MG63 (cell line): ENCODE measurements at regions not wholly inside any gene's neighbourhood (a gene's known extent, or its start where the extent isn't known, plus 50 kb on each side); places are given as distances from the start of the nearest gene placed in this dataset.
"Not testable (repeated sequence)": the region's sequence is repeated elsewhere in the genome, so short reads cannot be mapped to it uniquely, and the experiment has no call there.

Source experiments
- DNase-seq: peaks from one replicate; pipeline ENCODE4 v3.0.0-alpha.2; 2020
- H3K27me3 ChIP-seq: fragments of 250-450 bp; sonication (Bioruptor Pico); 2 replicates; pipeline ENCODE4 v1.5.1; 2020; ENCODE audit warnings: mild to moderate bottlenecking, moderate library complexity
- H3K36me3 ChIP-seq: fragments of 250-450 bp; sonication (Bioruptor Pico); 2 replicates; pipeline ENCODE4 v1.5.1; 2020; ENCODE audit warnings: mild to moderate bottlenecking, moderate library complexity
- H3K4me3 ChIP-seq: fragments of 250-450 bp; sonication (Bioruptor Pico); 2 replicates; pipeline ENCODE4 v1.5.1; 2020; ENCODE audit warnings: mild to moderate bottlenecking, moderate library complexity
- H3K9me3 ChIP-seq: fragments of 250-450 bp; sonication (Bioruptor Pico); 2 replicates; pipeline ENCODE4 v1.5.1; 2020; ENCODE audit warnings: mild to moderate bottlenecking, moderate library complexity

GRCh38 chr7:76202-76601 lies 116.2 kb upstream of the FAM20C start:
- DNase-seq, result peak; percentile 58
- not testable (repeated sequence) for H3K36me3 ChIP-seq, H3K27me3 ChIP-seq, H3K4me3 ChIP-seq, H3K9me3 ChIP-seq

GRCh38 chr7:76829-77395 lies 115.5 kb upstream of the FAM20C start:
- H3K36me3 ChIP-seq, DNase-seq, H3K27me3 ChIP-seq, H3K9me3 ChIP-seq, H3K4me3 ChIP-seq: not testable (repeated sequence)

- not testable (repeated sequence) for H3K27me3 ChIP-seq, DNase-seq, H3K36me3 ChIP-seq
Observed at GRCh38 chr7:78862-79261, 113.5 kb upstream of the FAM20C start.

GRCh38 chr7:79400-80055 lies 112.8 kb upstream of the FAM20C start:
- not testable (repeated sequence) for DNase-seq, H3K27me3 ChIP-seq, H3K4me3 ChIP-seq, H3K9me3 ChIP-seq, H3K36me3 ChIP-seq

More at GRCh38 chr7:78862-79261, 113.5 kb upstream of the FAM20C start:
- H3K4me3 ChIP-seq, H3K9me3 ChIP-seq: not testable (repeated sequence)

- DNase-seq, result no peak
Observed at GRCh38 chr7:80259-81067, 111.9 kb upstream of the FAM20C start.

GRCh38 chr7:81068-81925 lies 111.1 kb upstream of the FAM20C start:
- DNase-seq, result no peak
- H3K36me3 ChIP-seq, result no peaks in the 10 kb centered on the region
- H3K4me3 ChIP-seq, result no peak overlapping the region
- H3K9me3 ChIP-seq, result no peaks in the 10 kb centered on the region
- no peaks in the 10 kb centered on the region for H3K27me3 ChIP-seq

More at GRCh38 chr7:80259-81067, 111.9 kb upstream of the FAM20C start:
- no peak overlapping the region for H3K4me3 ChIP-seq
- no peaks in the 10 kb centered on the region for H3K36me3 ChIP-seq
- H3K9me3 ChIP-seq, result no peaks in the 10 kb centered on the region
- H3K27me3 ChIP-seq, result no peaks in the 10 kb centered on the region

GRCh38 chr7:81926-82756 lies 110.2 kb upstream of the FAM20C start:
- DNase-seq, result no peak
- Histone ChIP-seq H3K27me3 (no peaks in the 10 kb centered on the region), H3K9me3 (no peaks in the 10 kb centered on the region), H3K4me3 (no peak overlapping the region), H3K36me3 (no peaks in the 10 kb centered on the region)

GRCh38 chr7:82757-83155 lies 109.6 kb upstream of the FAM20C start:
- no peaks in the 10 kb centered on the region for H3K9me3 ChIP-seq
- H3K4me3 ChIP-seq, result no peak overlapping the region
- no peaks in the 10 kb centered on the region for H3K27me3 ChIP-seq
- no peak for DNase-seq
- no peaks in the 10 kb centered on the region for H3K36me3 ChIP-seq

- H3K36me3 ChIP-seq, result no peaks in the 10 kb centered on the region
- no peak for DNase-seq
- no peaks in the 10 kb centered on the region for H3K9me3 ChIP-seq
- H3K27me3 ChIP-seq, result no peaks in the 10 kb centered on the region
- H3K4me3 ChIP-seq, result no peak overlapping the region
Observed at GRCh38 chr7:83441-83840, 108.9 kb upstream of the FAM20C start.

GRCh38 chr7:83861-84632 lies 108.3 kb upstream of the FAM20C start:
- Histone ChIP-seq H3K36me3 (no peaks in the 10 kb centered on the region), H3K9me3 (no peaks in the 10 kb centered on the region), H3K4me3 (no peak overlapping the region), H3K27me3 (no peaks in the 10 kb centered on the region)
- no peak for DNase-seq

- no peaks in the 10 kb centered on the region for H3K36me3 ChIP-seq
- H3K4me3 ChIP-seq, result no peak overlapping the region
- no peaks in the 10 kb centered on the region for H3K9me3 ChIP-seq
- no peak for DNase-seq
- no peaks in the 10 kb centered on the region for H3K27me3 ChIP-seq
Observed at GRCh38 chr7:84633-85020, 107.7 kb upstream of the FAM20C start.

- Histone ChIP-seq H3K27me3 (no peaks in the 10 kb centered on the region), H3K36me3 (no peaks in the 10 kb centered on the region), H3K9me3 (no peaks in the 10 kb centered on the region), H3K4me3 (no peak overlapping the region)
- DNase-seq, result peak; percentile 60
Observed at GRCh38 chr7:85074-85882, 107.1 kb upstream of the FAM20C start.

- no peaks in the 10 kb centered on the region for H3K27me3 ChIP-seq
- no peak for DNase-seq
- no peaks in the 10 kb centered on the region for H3K9me3 ChIP-seq
- H3K36me3 ChIP-seq, result no peaks in the 10 kb centered on the region
- no peak overlapping the region for H3K4me3 ChIP-seq
Observed at GRCh38 chr7:85883-86515, 106.4 kb upstream of the FAM20C start.

- no peak for DNase-seq
- no peak overlapping the region for H3K4me3 ChIP-seq
- H3K36me3 ChIP-seq, result no peaks in the 10 kb centered on the region
- H3K27me3 ChIP-seq, result no peaks in the 10 kb centered on the region
- H3K9me3 ChIP-seq, result no peaks in the 10 kb centered on the region
Observed at GRCh38 chr7:86629-87028, 105.7 kb upstream of the FAM20C start.
